A673 (cell line): ENCODE measurements at regions not wholly inside any gene's neighbourhood (a gene's known extent, or its start where the extent isn't known, plus 50 kb on each side); places are given as distances from the start of the nearest gene placed in this dataset.

ENCODE experiments used
- BruUV-seq: library from RNA; stranded (reverse); fragments of 400-500 nt; replicated peaks from 2 replicates; lab custom pipeline; 2021; lab: Mats Ljungman, UMichigan
- CTCF ChIA-PET: fragments of 300-600 bp; sonication (Branson Sonifier 250); formaldehyde crosslinking; loops from one replicate; lab custom pipeline; 2022; ENCODE audit warnings: antibody characterized with exemption; lab: Charles Lee
- POLR2A ChIA-PET: fragments of 300-600 bp; sonication (Branson Sonifier 250); formaldehyde crosslinking; loops from one replicate; lab custom pipeline; 2022; ENCODE audit warnings: antibody characterized with exemption; ENCODE audit not compliant: low non-redundant PET; lab: Charles Lee
- DNase-seq: peaks from one replicate; pipeline ENCODE4 v3.0.0-alpha.2; 2015; ENCODE audit warnings: low spot score
- H3K27ac ChIP-seq: fragments of 200-600 bp; sonication (generic); 2 replicates; pipeline ENCODE4 v1.5.1; 2016; ENCODE audit warnings: mixed run types, low read depth, mild to moderate bottlenecking, mixed read lengths, antibody characterized with exemption, low read length; ENCODE audit not compliant: poor library complexity, severe bottlenecking
- H3K27me3 ChIP-seq: fragments of 200-600 bp; sonication (generic); replicated peaks from 2 replicates; pipeline ENCODE4 v1.6.1; 2017; ENCODE audit warnings: mixed run types, low read depth, mild to moderate bottlenecking, mixed read lengths, antibody characterized with exemption, low read length; ENCODE audit not compliant: insufficient read depth, poor library complexity
- H3K36me3 ChIP-seq: fragments of 200-600 bp; sonication (generic); 2 replicates; pipeline ENCODE4 v1.6.1; 2016; ENCODE audit warnings: mixed run types, mild to moderate bottlenecking, mixed read lengths, antibody characterized with exemption, low read length; ENCODE audit not compliant: insufficient read depth, poor library complexity, severe bottlenecking
- H3K4me1 ChIP-seq: fragments of 200-600 bp; sonication (generic); 2 replicates; pipeline ENCODE4 v1.6.1; 2017; ENCODE audit warnings: mixed run types, mild to moderate bottlenecking, mixed read lengths, antibody characterized with exemption, low read length; ENCODE audit not compliant: insufficient read depth, poor library complexity, severe bottlenecking
- H3K4me3 ChIP-seq: fragments of 200-600 bp; sonication (generic); 2 replicates; pipeline ENCODE4 v1.5.1; 2016; ENCODE audit warnings: low read depth, mixed run types, mild to moderate bottlenecking, mixed read lengths, low read length; ENCODE audit not compliant: poor library complexity, severe bottlenecking
- H3K9me3 ChIP-seq: fragments of 200-600 bp; sonication (generic); 2 replicates; pipeline ENCODE4 v1.6.1; 2016; ENCODE audit warnings: mixed run types, low read depth, mild to moderate bottlenecking, mixed read lengths, antibody characterized with exemption, low read length; ENCODE audit not compliant: poor library complexity, severe bottlenecking
- EZH2 ChIP-seq: fragments of 200-600 bp; sonication (generic); IDR thresholded peaks from 2 replicates; pipeline ENCODE4 v1.6.1; 2017; ENCODE audit warnings: borderline replicate concordance, low read depth, mild to moderate bottlenecking, mixed read lengths, antibody characterized with exemption, low read length; ENCODE audit not compliant: poor library complexity, severe bottlenecking
- intact Hi-C: fragments of 100-400 bp; cut with micrococcal nuclease; formaldehyde crosslinking; loops from one replicate; pipeline ENCODE4 v1.10.0; 2022; ENCODE audit not compliant: unreplicated experiment
- TF ChIP-seq, protein P1 (sequence below): fragments of 300-800, 200-600 bp; sonication (generic); conservative IDR thresholded peaks from 2 replicates; pipeline ENCODE4 v1.5.1; 2017; ENCODE audit warnings: low read depth, mild to moderate bottlenecking, antibody characterized with exemption, low read length, moderate library complexity, mixed read lengths

GRCh38 chr20:12482661-12483060 is 526.1 kb upstream of the SPTLC3 start:
- no peak overlapping the region for H3K27ac ChIP-seq
- H3K9me3 ChIP-seq, result no peaks in the 10 kb centered on the region
- peak; percentile 3 for DNase-seq
- H3K4me3 ChIP-seq, result no peak overlapping the region
- TF ChIP-seq, protein P1, sequence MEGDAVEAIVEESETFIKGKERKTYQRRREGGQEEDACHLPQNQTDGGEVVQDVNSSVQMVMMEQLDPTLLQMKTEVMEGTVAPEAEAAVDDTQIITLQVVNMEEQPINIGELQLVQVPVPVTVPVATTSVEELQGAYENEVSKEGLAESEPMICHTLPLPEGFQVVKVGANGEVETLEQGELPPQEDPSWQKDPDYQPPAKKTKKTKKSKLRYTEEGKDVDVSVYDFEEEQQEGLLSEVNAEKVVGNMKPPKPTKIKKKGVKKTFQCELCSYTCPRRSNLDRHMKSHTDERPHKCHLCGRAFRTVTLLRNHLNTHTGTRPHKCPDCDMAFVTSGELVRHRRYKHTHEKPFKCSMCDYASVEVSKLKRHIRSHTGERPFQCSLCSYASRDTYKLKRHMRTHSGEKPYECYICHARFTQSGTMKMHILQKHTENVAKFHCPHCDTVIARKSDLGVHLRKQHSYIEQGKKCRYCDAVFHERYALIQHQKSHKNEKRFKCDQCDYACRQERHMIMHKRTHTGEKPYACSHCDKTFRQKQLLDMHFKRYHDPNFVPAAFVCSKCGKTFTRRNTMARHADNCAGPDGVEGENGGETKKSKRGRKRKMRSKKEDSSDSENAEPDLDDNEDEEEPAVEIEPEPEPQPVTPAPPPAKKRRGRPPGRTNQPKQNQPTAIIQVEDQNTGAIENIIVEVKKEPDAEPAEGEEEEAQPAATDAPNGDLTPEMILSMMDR, result no peak
- no peak for TF ChIP-seq EZH2
- ChIA-PET CTCF (no interaction called here), POLR2A (no interaction called here)
- no peaks in the 10 kb centered on the region for H3K36me3 ChIP-seq
- intact Hi-C loops, result no loop called here
- no TSS peak for BruUV-seq
- no peaks in the 10 kb centered on the region for H3K4me1 ChIP-seq
- no peaks in the 10 kb centered on the region for H3K27me3 ChIP-seq

DNA sequence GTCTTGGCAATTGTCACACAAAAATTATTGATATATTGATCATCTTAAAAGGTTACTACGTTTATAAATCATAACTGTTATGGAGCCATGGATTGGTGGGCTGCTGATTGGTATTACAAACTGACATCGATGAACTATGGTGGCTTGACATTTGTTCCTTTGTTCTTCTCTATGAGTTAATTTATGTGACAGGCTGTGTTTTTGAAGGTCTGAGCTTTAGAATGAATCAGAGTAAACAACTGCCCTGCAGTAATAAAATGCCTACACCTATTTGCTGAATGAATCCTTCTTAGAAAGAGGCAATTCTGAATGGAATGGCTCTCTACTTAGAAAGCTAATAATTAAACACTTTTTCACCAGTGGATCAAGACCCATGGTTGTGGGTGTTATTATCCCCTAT is 506.3 kb upstream of the SPTLC3 start:
- Histone ChIP-seq H3K9me3 (no peaks in the 10 kb centered on the region), H3K4me1 (no peaks in the 10 kb centered on the region), H3K4me3 (no peak overlapping the region), H3K36me3 (no peaks in the 10 kb centered on the region), H3K27ac (no peak overlapping the region), H3K27me3 (no peaks in the 10 kb centered on the region)
- intact Hi-C loops, result no loop called here
- ChIA-PET POLR2A (no interaction called here), CTCF (no interaction called here)
- DNase-seq, result no peak
- no peak for TF ChIP-seq EZH2
- TF ChIP-seq, protein P1, result no peak
- BruUV-seq, result no TSS peak

DNA sequence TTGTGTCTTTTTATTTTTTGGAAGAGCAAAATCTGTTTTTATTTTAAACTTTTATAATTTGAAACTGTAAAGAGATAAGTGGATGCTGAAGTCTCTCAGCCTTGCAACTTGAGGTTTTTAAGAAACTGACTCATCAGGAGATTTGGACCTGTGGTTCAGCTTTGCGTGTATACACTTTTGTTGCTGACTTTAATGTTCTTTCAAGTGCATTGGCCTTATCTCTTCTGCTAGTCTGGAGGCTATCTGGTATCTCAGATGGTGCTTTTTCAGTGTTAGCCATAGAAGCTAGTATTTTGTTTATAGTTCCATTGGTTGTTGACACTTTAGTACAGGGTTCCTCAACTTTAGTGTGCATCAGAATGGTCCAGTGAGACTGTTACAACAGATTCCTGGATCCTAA is 504.0 kb upstream of the SPTLC3 start:
- intact Hi-C loops, result no loop called here
- DNase-seq, result no peak
- Histone ChIP-seq H3K27ac (no peak overlapping the region), H3K4me3 (no peak overlapping the region), H3K36me3 (no peaks in the 10 kb centered on the region), H3K27me3 (no peaks in the 10 kb centered on the region), H3K9me3 (no peaks in the 10 kb centered on the region), H3K4me1 (no peaks in the 10 kb centered on the region)
- BruUV-seq, result no TSS peak
- CTCF ChIA-PET, result no interaction called here
- TF ChIP-seq, protein P1, result no peak
- no peak for TF ChIP-seq EZH2
- POLR2A ChIA-PET, result no interaction called here
